ENCODE measurements at regions not wholly inside any gene's neighbourhood (a gene's known extent, or its start where the extent isn't known, plus 50 kb on each side); places are given as distances from the start of the nearest gene placed in this dataset.

- H3K4me3 Mint-ChIP-seq = no peak overlapping the region
- no peaks in the 10 kb centered on the region for H3K4me1 Mint-ChIP-seq
- H3K27me3 Mint-ChIP-seq = no peaks in the 10 kb centered on the region
- no peak overlapping the region for H3K27ac Mint-ChIP-seq
- H3K36me3 Mint-ChIP-seq = no peaks in the 10 kb centered on the region
- H3K9me3 Mint-ChIP-seq = peaks cover 7% of the 10 kb centered on the region
Measured at GRCh38 chr10:61169294-61169693, 225.3 kb upstream of the RHOBTB1 start.

- Mint-ChIP-seq H3K27me3 (no peaks in the 10 kb centered on the region), H3K4me1 (no peaks in the 10 kb centered on the region), H3K4me3 (no peak overlapping the region), H3K27ac (no peak overlapping the region), H3K9me3 (peaks cover 7% of the 10 kb centered on the region), H3K36me3 (no peaks in the 10 kb centered on the region)
Measured at GRCh38 chr10:61166489-61166888, 222.5 kb upstream of the RHOBTB1 start.

- Mint-ChIP-seq H3K36me3 (no peaks in the 10 kb centered on the region), H3K27ac (no peak overlapping the region), H3K4me3 (no peak overlapping the region), H3K4me1 (no peaks in the 10 kb centered on the region), H3K9me3 (peaks cover 7% of the 10 kb centered on the region), H3K27me3 (no peaks in the 10 kb centered on the region)
Measured at GRCh38 chr10:61166065-61166464, 222.1 kb upstream of the RHOBTB1 start.

GRCh38 chr10:61164458-61165160 is 220.6 kb upstream of the RHOBTB1 start:
- H3K27me3 Mint-ChIP-seq = no peaks in the 10 kb centered on the region
- H3K4me1 Mint-ChIP-seq = no peaks in the 10 kb centered on the region
- H3K27ac Mint-ChIP-seq = no peak overlapping the region
- no peak overlapping the region for H3K4me3 Mint-ChIP-seq
- peaks cover 7% of the 10 kb centered on the region for H3K9me3 Mint-ChIP-seq
- no peaks in the 10 kb centered on the region for H3K36me3 Mint-ChIP-seq

GRCh38 chr10:61163403-61163802 is 219.4 kb upstream of the RHOBTB1 start:
- Mint-ChIP-seq H3K4me3 (no peak overlapping the region), H3K9me3 (peaks cover 7% of the 10 kb centered on the region), H3K27ac (no peak overlapping the region), H3K27me3 (no peaks in the 10 kb centered on the region), H3K4me1 (no peaks in the 10 kb centered on the region), H3K36me3 (no peaks in the 10 kb centered on the region)

- H3K4me1 Mint-ChIP-seq = no peaks in the 10 kb centered on the region
- no peaks in the 10 kb centered on the region for H3K9me3 Mint-ChIP-seq
- no peak overlapping the region for H3K27ac Mint-ChIP-seq
- no peaks in the 10 kb centered on the region for H3K27me3 Mint-ChIP-seq
- no peak overlapping the region for H3K4me3 Mint-ChIP-seq
- no peaks in the 10 kb centered on the region for H3K36me3 Mint-ChIP-seq
Measured at GRCh38 chr10:61160253-61160652, 216.3 kb upstream of the RHOBTB1 start.

- Mint-ChIP-seq H3K4me1 (no peaks in the 10 kb centered on the region), H3K27me3 (peaks cover 2% of the 10 kb centered on the region), H3K36me3 (no peaks in the 10 kb centered on the region), H3K9me3 (no peaks in the 10 kb centered on the region), H3K4me3 (no peak overlapping the region), H3K27ac (no peak overlapping the region)
Measured at GRCh38 chr10:61159253-61159652, 215.3 kb upstream of the RHOBTB1 start.

- Mint-ChIP-seq H3K4me1 (no peaks in the 10 kb centered on the region), H3K27ac (no peak overlapping the region), H3K27me3 (peaks cover 10% of the 10 kb centered on the region), H3K4me3 (no peak overlapping the region), H3K36me3 (no peaks in the 10 kb centered on the region), H3K9me3 (no peaks in the 10 kb centered on the region)
Measured at GRCh38 chr10:61157182-61157581, 213.2 kb upstream of the RHOBTB1 start.

GRCh38 chr10:61153771-61154170 is 209.8 kb upstream of the RHOBTB1 start:
- Mint-ChIP-seq H3K9me3 (no peaks in the 10 kb centered on the region), H3K4me3 (no peak overlapping the region), H3K36me3 (no peaks in the 10 kb centered on the region), H3K4me1 (no peaks in the 10 kb centered on the region), H3K27me3 (peaks cover 11% of the 10 kb centered on the region), H3K27ac (no peak overlapping the region)

- Mint-ChIP-seq H3K4me1 (no peaks in the 10 kb centered on the region), H3K36me3 (no peaks in the 10 kb centered on the region), H3K27me3 (peaks cover 12% of the 10 kb centered on the region), H3K27ac (no peak overlapping the region), H3K9me3 (no peaks in the 10 kb centered on the region), H3K4me3 (no peak overlapping the region)
Measured at GRCh38 chr10:61151059-61151458, 207.1 kb upstream of the RHOBTB1 start.

GRCh38 chr10:61148451-61148850 is 204.5 kb upstream of the RHOBTB1 start:
- no peaks in the 10 kb centered on the region for H3K4me1 Mint-ChIP-seq
- no peak overlapping the region for H3K4me3 Mint-ChIP-seq
- no peaks in the 10 kb centered on the region for H3K9me3 Mint-ChIP-seq
- no peak overlapping the region for H3K27ac Mint-ChIP-seq
- H3K27me3 Mint-ChIP-seq = peaks cover 6% of the 10 kb centered on the region
- H3K36me3 Mint-ChIP-seq = no peaks in the 10 kb centered on the region

- Mint-ChIP-seq H3K27ac (no peak overlapping the region), H3K27me3 (peaks cover 5% of the 10 kb centered on the region), H3K9me3 (no peaks in the 10 kb centered on the region), H3K4me3 (no peak overlapping the region), H3K36me3 (no peaks in the 10 kb centered on the region), H3K4me1 (no peaks in the 10 kb centered on the region)
Measured at GRCh38 chr10:61142987-61143386, 199.0 kb upstream of the RHOBTB1 start.

GRCh38 chr10:61140765-61141392 is 196.9 kb upstream of the RHOBTB1 start:
- no peak overlapping the region for H3K4me3 Mint-ChIP-seq
- H3K4me1 Mint-ChIP-seq = no peaks in the 10 kb centered on the region
- H3K9me3 Mint-ChIP-seq = no peaks in the 10 kb centered on the region
- peaks cover 4% of the 10 kb centered on the region for H3K27me3 Mint-ChIP-seq
- no peak overlapping the region for H3K27ac Mint-ChIP-seq
- no peaks in the 10 kb centered on the region for H3K36me3 Mint-ChIP-seq

GRCh38 chr10:61139592-61139953 is 195.6 kb upstream of the RHOBTB1 start:
- Mint-ChIP-seq H3K4me1 (no peaks in the 10 kb centered on the region), H3K27me3 (peaks cover 4% of the 10 kb centered on the region), H3K36me3 (no peaks in the 10 kb centered on the region), H3K9me3 (no peaks in the 10 kb centered on the region), H3K27ac (no peak overlapping the region), H3K4me3 (no peak overlapping the region)

GRCh38 chr10:61138708-61139591 is 195.0 kb upstream of the RHOBTB1 start:
- Mint-ChIP-seq H3K4me3 (no peak overlapping the region), H3K36me3 (no peaks in the 10 kb centered on the region), H3K27me3 (peaks cover 4% of the 10 kb centered on the region), H3K9me3 (no peaks in the 10 kb centered on the region), H3K27ac (no peak overlapping the region), H3K4me1 (no peaks in the 10 kb centered on the region)

GRCh38 chr10:61136139-61136538 is 192.2 kb upstream of the RHOBTB1 start:
- Mint-ChIP-seq H3K4me3 (no peak overlapping the region), H3K9me3 (no peaks in the 10 kb centered on the region), H3K36me3 (no peaks in the 10 kb centered on the region), H3K27me3 (peaks cover 4% of the 10 kb centered on the region), H3K4me1 (no peaks in the 10 kb centered on the region), H3K27ac (no peak overlapping the region)

Measured in activated naive CD4-positive, alpha-beta T cell treated with anti-CD3 and anti-CD28 coated beads, Interleukin-2, amount 50 U/mL, for 24 hours (primary cell).